Esophagus squamous epithelium (tissue), 5 donors: ENCODE measurements at regions not wholly inside any gene's neighbourhood (a gene's known extent, or its start where the extent isn't known, plus 50 kb on each side); places are given as distances from the start of the nearest gene placed in this dataset.

Experiments
- DNase-seq: peaks from one replicate; lab custom pipeline; 2025; lab: John Stamatoyannopoulos, UW
- H3K27ac ChIP-seq, 4 donors: fragments of 200-600 bp; sonication (generic); one replicate each; pipeline ENCODE4 v1.5.1; 2016 to 2019; ENCODE audit warnings: mild to moderate bottlenecking in 1 of 4
- H3K27me3 ChIP-seq, 4 donors: fragments of 200-600 bp; sonication (generic); 1 replicate in 3 of 4; 2 replicates in 1 of 4; pipeline versions ENCODE4 v1.5.1 to v1.6.0; 2017 to 2021; ENCODE audit warnings: antibody characterized with exemption in 1 of 4
- H3K36me3 ChIP-seq, 3 donors: fragments of 200-600 bp; sonication (generic); one replicate each; pipeline ENCODE4 v1.5.1; 2016 to 2019
- H3K4me1 ChIP-seq, 3 donors: fragments of 200-600 bp; sonication (generic); one replicate each; pipeline ENCODE4 v1.5.1; 2017 to 2019
- H3K4me3 ChIP-seq, 4 donors: fragments of 200-600 bp; sonication (generic); 1 replicate in 3 of 4; 2 replicates in 1 of 4; pipeline ENCODE4 v1.5.1; 2016 to 2019; ENCODE audit warnings: mild to moderate bottlenecking in 2 of 4, moderate library complexity in 1 of 4
- H3K9me3 ChIP-seq, 3 donors: fragments of 200-600 bp; sonication (generic); one replicate each; pipeline ENCODE4 v1.5.1; 2016 to 2019
- CTCF ChIP-seq, 6 experiments: fragments of 450-650 bp in 4 of 6; fragments of 200-600 bp in 2 of 6; sonication (generic) in 2 of 6; IDR thresholded peaks; one replicate each; pipeline ENCODE4 v1.5.1; 2016 to 2019; ENCODE audit warnings: antibody characterized with exemption in 6 of 6, mild to moderate bottlenecking in 4 of 6, moderate library complexity in 4 of 6
- POLR2A ChIP-seq, 4 donors: fragments of 450-650 bp; IDR thresholded peaks; one replicate each; pipeline ENCODE4 v1.6.1; 2017; ENCODE audit warnings: antibody characterized with exemption in 4 of 4, mild to moderate bottlenecking in 4 of 4, moderate library complexity in 3 of 4
- WGBS, 2 donors: methylation state at CpG; one replicate each; pipeline ENCODE4 v1.1.5; 2018; 5-methylcytosine and 5-hydroxymethylcytosine counted together
- intact Hi-C: fragments of 100-400 bp; cut with DNase I; formaldehyde crosslinking; loops from one replicate; pipeline ENCODE4 v1.15.0; 2022
- donor health status: DM: yes; HTN: yes; CAD: no.

GRCh38 chr18:27582760-27583412 lies 397.8 kb upstream of the CHST9 start:
- H3K36me3 ChIP-seq, result no peaks in the 10 kb centered on the region
- H3K27ac ChIP-seq, result no peak overlapping the region
- H3K4me1 ChIP-seq, result no peaks in the 10 kb centered on the region
- TF ChIP-seq POLR2A (IDR thresholded peaks at IDR 0.05) (no peak), CTCF (IDR thresholded peaks at IDR 0.05) (no peak)
- 51 to 53% methylated on average over 3 to 4 of the region's 4 CpGs for WGBS, 2 donors
- no peak for DNase-seq
- peaks cover 0 to 3% (median 0%) of the 10 kb centered on the region in 3 donors for H3K9me3 ChIP-seq
- H3K4me3 ChIP-seq, result no peak overlapping the region
- intact Hi-C loops, result no loop called here
- no peaks in the 10 kb centered on the region for H3K27me3 ChIP-seq

GRCh38 chr18:27581296-27581904 lies 396.3 kb upstream of the CHST9 start:
- peaks cover 0 to 3% (median 0%) of the 10 kb centered on the region in 3 donors for H3K9me3 ChIP-seq
- H3K36me3 ChIP-seq, result no peaks in the 10 kb centered on the region
- no peak overlapping the region for H3K4me3 ChIP-seq
- DNase-seq, result no peak
- H3K4me1 ChIP-seq, result no peaks in the 10 kb centered on the region
- no peak for TF ChIP-seq CTCF (IDR thresholded peaks at IDR 0.05)
- no peak for TF ChIP-seq POLR2A (IDR thresholded peaks at IDR 0.05)
- 79 to 81% methylated on average over 3 of the region's 3 CpGs for WGBS, 2 donors
- intact Hi-C loops, result no loop called here
- H3K27ac ChIP-seq, result no peak overlapping the region
- no peaks in the 10 kb centered on the region for H3K27me3 ChIP-seq

GRCh38 chr18:27579364-27579763 lies 394.3 kb upstream of the CHST9 start:
- H3K4me1 ChIP-seq, result no peaks in the 10 kb centered on the region
- peaks cover 0 to 3% (median 0%) of the 10 kb centered on the region in 3 donors for H3K9me3 ChIP-seq
- TF ChIP-seq CTCF (IDR thresholded peaks at IDR 0.05), result no peak
- TF ChIP-seq POLR2A (IDR thresholded peaks at IDR 0.05), result no peak
- intact Hi-C loops, result no loop called here
- DNase-seq, result no peak
- H3K27me3 ChIP-seq, result no peaks in the 10 kb centered on the region
- no peaks in the 10 kb centered on the region for H3K36me3 ChIP-seq
- WGBS, 2 donors, result 79 to 83% methylated on average over 2 of the region's 2 CpGs
- no peak overlapping the region for H3K4me3 ChIP-seq
- H3K27ac ChIP-seq, result no peak overlapping the region

GRCh38 chr18:27577752-27578151 lies 392.6 kb upstream of the CHST9 start:
- Histone ChIP-seq H3K9me3 (peaks cover 0 to 3% (median 0%) of the 10 kb centered on the region in 3 donors), H3K36me3 (no peaks in the 10 kb centered on the region), H3K27ac (no peak overlapping the region), H3K4me1 (no peaks in the 10 kb centered on the region), H3K27me3 (no peaks in the 10 kb centered on the region), H3K4me3 (no peak overlapping the region)
- TF ChIP-seq CTCF (IDR thresholded peaks at IDR 0.05) (no peak), POLR2A (IDR thresholded peaks at IDR 0.05) (no peak)
- no peak for DNase-seq
- 54 to 65% methylated on average over 5 of the region's 5 CpGs for WGBS, 2 donors
- intact Hi-C loops, result no loop called here

- TF ChIP-seq POLR2A (IDR thresholded peaks at IDR 0.05) (no peak), CTCF (IDR thresholded peaks at IDR 0.05) (no peak)
- H3K4me1 ChIP-seq, result no peaks in the 10 kb centered on the region
- no peaks in the 10 kb centered on the region for H3K36me3 ChIP-seq
- 69% methylated on average over 3 of the region's 3 CpGs for WGBS, 2 donors
- intact Hi-C loops, result no loop called here
- no peak overlapping the region for H3K4me3 ChIP-seq
- no peaks in the 10 kb centered on the region for H3K27me3 ChIP-seq
- no peak for DNase-seq
- H3K9me3 ChIP-seq, result peaks cover 0 to 3% (median 0%) of the 10 kb centered on the region in 3 donors
- H3K27ac ChIP-seq, result no peak overlapping the region
These were observed 392.2 kb upstream of the CHST9 start for GRCh38 chr18:27577265-27577664.
